ENCODE measurements at regions not wholly inside any gene's neighbourhood (a gene's known extent, or its start where the extent isn't known, plus 50 kb on each side); places are given as distances from the start of the nearest gene placed in this dataset.

DNA sequence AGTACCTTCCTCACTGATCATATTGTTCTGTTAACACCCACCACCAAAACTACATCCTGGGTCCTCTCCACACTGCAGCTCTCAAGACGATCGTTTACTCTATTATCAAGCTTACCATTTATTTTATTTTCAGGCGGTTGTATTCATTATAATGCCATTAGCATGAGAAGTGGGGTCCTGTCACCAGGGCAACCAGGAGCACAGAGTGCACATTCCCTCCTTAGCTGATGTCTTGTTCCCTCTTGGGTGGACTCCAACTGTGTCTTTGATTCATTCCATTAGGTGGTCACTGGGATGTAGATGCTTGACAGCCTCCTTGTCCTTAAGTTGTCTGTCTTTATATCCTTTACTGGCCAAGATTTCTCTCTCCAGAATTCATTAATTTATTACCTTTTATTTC lies 965.9 kb upstream of the EEF2KMT start:
- H3K4me3 ChIP-seq (ENCODE audit: low read depth, low read length), result no peak overlapping the region
- ChIA-PET POLR2A (no interaction called here), CTCF (no interaction called here)
- DNase-seq (ENCODE audit: low read depth, low spot score), result no peak
- TF ChIP-seq, protein P1, sequence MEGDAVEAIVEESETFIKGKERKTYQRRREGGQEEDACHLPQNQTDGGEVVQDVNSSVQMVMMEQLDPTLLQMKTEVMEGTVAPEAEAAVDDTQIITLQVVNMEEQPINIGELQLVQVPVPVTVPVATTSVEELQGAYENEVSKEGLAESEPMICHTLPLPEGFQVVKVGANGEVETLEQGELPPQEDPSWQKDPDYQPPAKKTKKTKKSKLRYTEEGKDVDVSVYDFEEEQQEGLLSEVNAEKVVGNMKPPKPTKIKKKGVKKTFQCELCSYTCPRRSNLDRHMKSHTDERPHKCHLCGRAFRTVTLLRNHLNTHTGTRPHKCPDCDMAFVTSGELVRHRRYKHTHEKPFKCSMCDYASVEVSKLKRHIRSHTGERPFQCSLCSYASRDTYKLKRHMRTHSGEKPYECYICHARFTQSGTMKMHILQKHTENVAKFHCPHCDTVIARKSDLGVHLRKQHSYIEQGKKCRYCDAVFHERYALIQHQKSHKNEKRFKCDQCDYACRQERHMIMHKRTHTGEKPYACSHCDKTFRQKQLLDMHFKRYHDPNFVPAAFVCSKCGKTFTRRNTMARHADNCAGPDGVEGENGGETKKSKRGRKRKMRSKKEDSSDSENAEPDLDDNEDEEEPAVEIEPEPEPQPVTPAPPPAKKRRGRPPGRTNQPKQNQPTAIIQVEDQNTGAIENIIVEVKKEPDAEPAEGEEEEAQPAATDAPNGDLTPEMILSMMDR (IDR thresholded peaks at IDR 0.05; ENCODE audit: insufficient read depth, low read length, missing control alignments), result no peak

- DNase-seq (ENCODE audit: low read depth, low spot score), result no peak
- TF ChIP-seq, protein P1 (IDR thresholded peaks at IDR 0.05; ENCODE audit: insufficient read depth, low read length, missing control alignments), result no peak
- no peak overlapping the region for H3K4me3 ChIP-seq (ENCODE audit: low read depth, low read length)
- POLR2A ChIA-PET, result no interaction called here
- CTCF ChIA-PET, result no interaction called here
Measured at GRCh38 chr16:6059671-6060070, 962.1 kb upstream of the EEF2KMT start.

DNA sequence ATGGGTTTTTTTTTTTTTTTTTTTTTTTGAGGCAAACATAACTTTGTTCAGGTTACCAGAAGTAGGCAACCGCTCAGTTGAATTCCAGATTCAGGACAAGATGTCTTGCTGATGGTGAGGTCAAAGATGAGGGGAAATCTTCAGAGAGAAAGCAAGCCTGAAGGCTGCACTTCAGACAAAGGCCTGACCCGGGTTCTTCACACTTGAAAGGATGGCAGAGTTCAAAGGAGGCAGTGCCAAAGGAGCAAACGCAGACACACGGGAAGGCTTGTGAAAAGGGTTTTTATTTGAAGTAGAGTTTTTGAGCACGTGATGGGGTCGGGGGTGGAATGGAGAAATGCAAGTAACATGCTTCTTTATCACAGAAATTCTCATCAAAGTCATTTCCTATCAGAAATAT lies 960.2 kb upstream of the EEF2KMT start:
- no peak overlapping the region for H3K4me3 ChIP-seq (ENCODE audit: low read depth, low read length)
- TF ChIP-seq, protein P1 (IDR thresholded peaks at IDR 0.05; ENCODE audit: insufficient read depth, low read length, missing control alignments), result no peak
- ChIA-PET POLR2A (no interaction called here), CTCF (no interaction called here)
- DNase-seq (ENCODE audit: low read depth, low spot score), result no peak

GRCh38 chr16:6048017-6048416 lies 950.4 kb upstream of the EEF2KMT start:
- ChIA-PET CTCF (no interaction called here), POLR2A (no interaction called here)
- no peak overlapping the region for H3K4me3 ChIP-seq (ENCODE audit: low read depth, low read length)
- DNase-seq (ENCODE audit: low read depth, low spot score), result no peak
- TF ChIP-seq, protein P1 (IDR thresholded peaks at IDR 0.05; ENCODE audit: insufficient read depth, low read length, missing control alignments), result no peak

GRCh38 chr16:6047325-6047724 lies 949.7 kb upstream of the EEF2KMT start:
- TF ChIP-seq, protein P1 (IDR thresholded peaks at IDR 0.05; ENCODE audit: insufficient read depth, low read length, missing control alignments), result no peak
- DNase-seq (ENCODE audit: low read depth, low spot score), result no peak
- ChIA-PET CTCF (no interaction called here), POLR2A (no interaction called here)
- H3K4me3 ChIP-seq (ENCODE audit: low read depth, low read length), result no peak overlapping the region

GRCh38 chr16:6038941-6039645 lies 941.5 kb upstream of the EEF2KMT start:
- DNase-seq (ENCODE audit: low read depth, low spot score), result no peak
- TF ChIP-seq, protein P1 (IDR thresholded peaks at IDR 0.05; ENCODE audit: insufficient read depth, low read length, missing control alignments), result no peak
- POLR2A ChIA-PET, result interaction anchor here (0.6 kb wide), 1 partner anchor 733 kb away, joined by 3 read pairs; no protein-coding TSS in a partner anchor
- no peak overlapping the region for H3K4me3 ChIP-seq (ENCODE audit: low read depth, low read length)
- CTCF ChIA-PET, result no interaction called here

Measured in AG04449 (cell line).